Stomach (tissue), 8 donors: ENCODE measurements at regions not wholly inside any gene's neighbourhood (a gene's known extent, or its start where the extent isn't known, plus 50 kb on each side); places are given as distances from the start of the nearest gene placed in this dataset.

ENCODE experiments used
- DNase-seq, 2 donors: peaks; one replicate each; pipeline versions ENCODE4 v3.0.0 to v3.0.0-alpha.2; 2013 to 2019
- H3K27ac ChIP-seq, 5 donors: fragments of 200-600 bp in 4 of 5; sonication (generic) in 4 of 5; one replicate each; pipeline ENCODE4 v1.5.1; 2013 to 2019; ENCODE audit warnings: mild to moderate bottlenecking in 1 of 5, moderate library complexity in 1 of 5
- H3K27me3 ChIP-seq, 3 donors: fragments of 200-600 bp; sonication (generic); one replicate each; pipeline ENCODE4 v1.5.1; 2017 to 2019; ENCODE audit warnings: mixed run types in 1 of 3
- H3K36me3 ChIP-seq, 4 donors: fragments of 200-600 bp; sonication (generic); 1 replicate in 3 of 4; 2 replicates in 1 of 4; pipeline ENCODE4 v1.5.1; 2016 to 2019
- H3K4me1 ChIP-seq, 4 donors: fragments of 200-600 bp; sonication (generic); one replicate each; pipeline ENCODE4 v1.5.1; 2016 to 2019
- H3K4me3 ChIP-seq, 4 donors: fragments of 200-600 bp; sonication (generic) in 3 of 4; one replicate each; pipeline ENCODE4 v1.5.1; 2016 to 2019; ENCODE audit warnings: mild to moderate bottlenecking in 1 of 4
- H3K9me3 ChIP-seq, 4 donors: fragments of 200-600 bp; sonication (generic); one replicate each; pipeline ENCODE4 v1.5.1; 2016 to 2019
- EP300 ChIP-seq: sonication (generic); formaldehyde crosslinking; IDR thresholded peaks from one replicate; pipeline ENCODE4 v1.6.1; 2017; ENCODE audit warnings: antibody characterized with exemption
- POLR2A ChIP-seq, 4 donors: fragments of 450-650 bp; IDR thresholded peaks; one replicate each; pipeline ENCODE4 v1.6.1; 2016; ENCODE audit warnings: antibody characterized with exemption in 4 of 4, control low read depth in 2 of 4, mild to moderate bottlenecking in 1 of 4, moderate library complexity in 1 of 4
- POLR2AphosphoS5 ChIP-seq, 3 donors: sonication (generic); formaldehyde crosslinking; IDR thresholded peaks; one replicate each; pipeline ENCODE4 v1.6.1; 2016; ENCODE audit warnings: antibody characterized with exemption in 3 of 3
- WGBS, 5 donors: extraction: QIAGEN DNeasy Blood & Tissue Kit in 3 of 5; methylation state at CpG; one replicate each; pipeline versions ENCODE4 v1.1.5 to v1.1.7; 2013 to 2018; 5-methylcytosine and 5-hydroxymethylcytosine counted together
- intact Hi-C: fragments of 100-400 bp; cut with DNase I; formaldehyde crosslinking; loops from one replicate; pipeline ENCODE4 v1.15.1; 2023; ENCODE audit warnings: low total_unique reads
- TF ChIP-seq, protein P1 (sequence below), 7 experiments: fragments of 450-650 bp in 4 of 7; fragments of 200-600 bp in 3 of 7; sonication (generic) in 3 of 7; IDR thresholded peaks; one replicate each; pipeline ENCODE4 v1.5.1; 2016 to 2019; ENCODE audit warnings: antibody characterized with exemption in 7 of 7, control low read depth in 2 of 7, mild to moderate bottlenecking in 1 of 7
- donor health status: healthy with polysubstance abuse.
- donor health status: Bipolar disorder and iron deficiency.
- donor health status: healthy.

DNA sequence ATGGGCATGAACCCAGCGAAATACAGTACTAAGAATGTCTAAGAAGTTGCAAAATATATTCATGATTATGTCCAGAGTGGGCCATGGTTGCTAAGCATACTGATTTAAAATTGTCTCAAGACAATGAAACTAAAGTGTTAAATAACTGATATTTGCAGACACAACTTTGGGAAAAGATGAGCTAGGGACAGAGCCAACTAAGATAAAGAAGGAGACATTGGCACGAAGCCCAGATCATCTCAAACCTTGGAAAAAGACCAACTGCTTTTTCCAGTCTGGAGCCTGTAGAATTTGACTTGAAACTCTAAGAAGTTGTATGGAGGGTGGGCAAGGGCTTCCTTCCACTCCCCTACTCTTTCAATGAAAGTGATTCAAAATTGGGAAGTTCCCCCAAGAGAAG is 108.5 kb upstream of the GLRA2 start:
- intact Hi-C loops: no loop called here
- H3K9me3 ChIP-seq: no peaks in the 10 kb centered on the region
- H3K27me3 ChIP-seq: no peaks in the 10 kb centered on the region
- TF ChIP-seq POLR2A (IDR thresholded peaks at IDR 0.05) (no peak), EP300 (no peak), POLR2AphosphoS5 (IDR thresholded peaks at IDR 0.05) (no peak)
- TF ChIP-seq, protein P1, sequence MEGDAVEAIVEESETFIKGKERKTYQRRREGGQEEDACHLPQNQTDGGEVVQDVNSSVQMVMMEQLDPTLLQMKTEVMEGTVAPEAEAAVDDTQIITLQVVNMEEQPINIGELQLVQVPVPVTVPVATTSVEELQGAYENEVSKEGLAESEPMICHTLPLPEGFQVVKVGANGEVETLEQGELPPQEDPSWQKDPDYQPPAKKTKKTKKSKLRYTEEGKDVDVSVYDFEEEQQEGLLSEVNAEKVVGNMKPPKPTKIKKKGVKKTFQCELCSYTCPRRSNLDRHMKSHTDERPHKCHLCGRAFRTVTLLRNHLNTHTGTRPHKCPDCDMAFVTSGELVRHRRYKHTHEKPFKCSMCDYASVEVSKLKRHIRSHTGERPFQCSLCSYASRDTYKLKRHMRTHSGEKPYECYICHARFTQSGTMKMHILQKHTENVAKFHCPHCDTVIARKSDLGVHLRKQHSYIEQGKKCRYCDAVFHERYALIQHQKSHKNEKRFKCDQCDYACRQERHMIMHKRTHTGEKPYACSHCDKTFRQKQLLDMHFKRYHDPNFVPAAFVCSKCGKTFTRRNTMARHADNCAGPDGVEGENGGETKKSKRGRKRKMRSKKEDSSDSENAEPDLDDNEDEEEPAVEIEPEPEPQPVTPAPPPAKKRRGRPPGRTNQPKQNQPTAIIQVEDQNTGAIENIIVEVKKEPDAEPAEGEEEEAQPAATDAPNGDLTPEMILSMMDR (IDR thresholded peaks at IDR 0.05): no peak
- WGBS, 5 donors: 49 to 75% (median 61%) methylated on average over 2 of the region's 2 CpGs
- H3K4me1 ChIP-seq: no peaks in the 10 kb centered on the region
- H3K27ac ChIP-seq: no peak overlapping the region
- no peak overlapping the region for H3K4me3 ChIP-seq
- H3K36me3 ChIP-seq: no peaks in the 10 kb centered on the region
- DNase-seq: peak in 1 of 2 donors; percentile 46

DNA sequence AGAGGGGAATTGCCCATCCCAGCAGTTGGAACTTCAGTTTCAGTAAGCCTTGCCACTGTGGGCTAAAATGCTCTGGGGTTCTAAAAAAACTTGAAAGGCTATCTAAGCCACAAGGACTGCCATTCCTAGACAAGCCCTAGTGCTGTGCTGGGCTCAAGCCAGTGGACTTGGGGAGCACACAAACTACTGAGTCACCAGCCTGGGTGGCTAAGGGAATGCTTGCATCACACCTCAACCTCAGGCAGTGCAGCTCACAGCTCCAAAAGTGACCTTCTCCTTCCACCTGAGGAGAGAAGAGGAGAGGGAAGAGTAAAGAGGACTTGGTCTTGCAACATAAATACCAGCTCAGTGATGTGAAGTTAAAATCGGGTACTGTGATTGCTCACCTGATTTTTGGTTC is 116.7 kb upstream of the GLRA2 start:
- Histone ChIP-seq H3K4me3 (no peak overlapping the region), H3K9me3 (no peaks in the 10 kb centered on the region), H3K36me3 (no peaks in the 10 kb centered on the region), H3K27ac (no peak overlapping the region), H3K27me3 (no peaks in the 10 kb centered on the region), H3K4me1 (no peaks in the 10 kb centered on the region)
- 60 to 100% (median 96%) methylated on average over 1 of the region's 1 CpG for WGBS, 5 donors
- TF ChIP-seq, protein P1 (IDR thresholded peaks at IDR 0.05): no peak
- TF ChIP-seq EP300: no peak
- no peak for TF ChIP-seq POLR2AphosphoS5 (IDR thresholded peaks at IDR 0.05)
- no peak for TF ChIP-seq POLR2A (IDR thresholded peaks at IDR 0.05)
- no peak for DNase-seq
- intact Hi-C loops: no loop called here

DNA sequence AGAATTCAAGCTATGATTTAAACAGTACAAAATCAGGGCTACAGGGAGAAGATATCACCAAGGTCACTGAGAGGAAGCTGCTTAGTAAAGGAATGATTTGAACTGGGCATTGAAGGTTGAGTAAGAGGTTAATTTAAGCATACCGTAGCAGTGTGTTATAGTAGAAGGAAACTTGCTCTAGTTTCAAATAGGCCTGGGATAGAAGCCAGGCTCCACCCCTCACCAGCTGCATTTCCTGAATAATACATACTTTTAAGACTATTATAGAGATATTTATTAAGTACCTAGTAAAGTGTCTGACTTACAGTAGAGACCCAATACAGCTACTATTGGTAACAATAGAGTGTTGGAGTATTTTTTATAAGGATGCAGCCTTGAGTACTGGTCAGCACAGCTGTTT is 118.0 kb upstream of the GLRA2 start:
- 10 to 58% (median 45%) methylated on average over 1 of the region's 1 CpG for WGBS, 5 donors
- DNase-seq: no peak
- no peaks in the 10 kb centered on the region for H3K27me3 ChIP-seq
- no peak overlapping the region for H3K27ac ChIP-seq
- no peak for TF ChIP-seq POLR2AphosphoS5 (IDR thresholded peaks at IDR 0.05)
- TF ChIP-seq POLR2A (IDR thresholded peaks at IDR 0.05): no peak
- TF ChIP-seq, protein P1 (IDR thresholded peaks at IDR 0.05): no peak
- no peak for TF ChIP-seq EP300
- H3K36me3 ChIP-seq: no peaks in the 10 kb centered on the region
- no peaks in the 10 kb centered on the region for H3K9me3 ChIP-seq
- intact Hi-C loops: no loop called here
- H3K4me3 ChIP-seq: no peak overlapping the region
- H3K4me1 ChIP-seq: no peaks in the 10 kb centered on the region

DNA sequence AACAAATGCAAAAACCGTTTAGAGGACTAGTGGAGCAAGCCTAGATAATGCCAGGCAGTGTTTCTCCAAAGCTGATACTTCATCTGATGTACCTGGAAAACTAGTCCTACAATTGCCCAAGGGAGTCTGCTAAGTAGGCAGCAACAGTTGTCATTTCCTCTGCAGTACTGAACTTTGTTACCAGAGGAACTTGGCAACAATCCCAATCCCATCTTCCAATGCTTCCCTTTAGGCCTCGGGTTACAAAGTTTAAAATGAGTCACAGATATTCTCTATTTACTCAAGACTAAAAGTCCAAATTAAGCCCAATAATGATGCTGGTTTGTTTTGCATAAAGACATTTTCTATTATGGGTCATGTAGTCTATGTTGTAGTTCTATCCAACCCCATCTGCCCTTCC is 120.0 kb upstream of the GLRA2 start:
- Histone ChIP-seq H3K4me1 (no peaks in the 10 kb centered on the region), H3K27me3 (no peaks in the 10 kb centered on the region), H3K27ac (no peak overlapping the region), H3K36me3 (no peaks in the 10 kb centered on the region), H3K9me3 (no peaks in the 10 kb centered on the region), H3K4me3 (no peak overlapping the region)
- DNase-seq: peak in 1 of 2 donors; percentile 38
- WGBS, 5 donors: 32 to 45% (median 44%) methylated on average over 2 of the region's 2 CpGs
- intact Hi-C loops: no loop called here
- TF ChIP-seq POLR2AphosphoS5 (IDR thresholded peaks at IDR 0.05) (no peak), POLR2A (IDR thresholded peaks at IDR 0.05) (no peak), EP300 (no peak)
- TF ChIP-seq, protein P1 (IDR thresholded peaks at IDR 0.05): no peak
